Nephron progenitor cell (in vitro differentiated cells): ENCODE measurements at regions not wholly inside any gene's neighbourhood (a gene's known extent, or its start where the extent isn't known, plus 50 kb on each side); places are given as distances from the start of the nearest gene placed in this dataset.

Experiments used
- DNase-seq: peaks from one replicate; pipeline ENCODE4 v3.0.0; 2021
- H3K27ac Mint-ChIP-seq: 2 replicates; pipeline ENCODE4 v1.8.0; 2021; ENCODE audit warnings: mild to moderate bottlenecking, moderate library complexity, mixed read lengths
- H3K27me3 Mint-ChIP-seq: 2 replicates; pipeline ENCODE4 v1.8.0; 2021; ENCODE audit warnings: mild to moderate bottlenecking, low read depth, mixed read lengths; ENCODE audit not compliant: poor library complexity
- H3K36me3 Mint-ChIP-seq: 2 replicates; pipeline ENCODE4 v1.8.0; 2021; ENCODE audit warnings: low read depth, mixed read lengths
- H3K4me1 Mint-ChIP-seq: 2 replicates; pipeline ENCODE4 v1.8.0; 2021; ENCODE audit warnings: mixed read lengths
- H3K4me3 Mint-ChIP-seq: 2 replicates; pipeline ENCODE4 v1.8.0; 2021; ENCODE audit warnings: mild to moderate bottlenecking, moderate library complexity, mixed read lengths
- H3K9me3 Mint-ChIP-seq: 2 replicates; pipeline ENCODE4 v1.8.0; 2021; ENCODE audit warnings: mild to moderate bottlenecking, moderate library complexity, mixed read lengths
- CTCF ChIP-seq: fragments of 200-600 bp; sonication (generic); IDR thresholded peaks from 2 replicates; pipeline ENCODE4 v1.5.0; 2021; ENCODE audit warnings: antibody characterized with exemption

DNA sequence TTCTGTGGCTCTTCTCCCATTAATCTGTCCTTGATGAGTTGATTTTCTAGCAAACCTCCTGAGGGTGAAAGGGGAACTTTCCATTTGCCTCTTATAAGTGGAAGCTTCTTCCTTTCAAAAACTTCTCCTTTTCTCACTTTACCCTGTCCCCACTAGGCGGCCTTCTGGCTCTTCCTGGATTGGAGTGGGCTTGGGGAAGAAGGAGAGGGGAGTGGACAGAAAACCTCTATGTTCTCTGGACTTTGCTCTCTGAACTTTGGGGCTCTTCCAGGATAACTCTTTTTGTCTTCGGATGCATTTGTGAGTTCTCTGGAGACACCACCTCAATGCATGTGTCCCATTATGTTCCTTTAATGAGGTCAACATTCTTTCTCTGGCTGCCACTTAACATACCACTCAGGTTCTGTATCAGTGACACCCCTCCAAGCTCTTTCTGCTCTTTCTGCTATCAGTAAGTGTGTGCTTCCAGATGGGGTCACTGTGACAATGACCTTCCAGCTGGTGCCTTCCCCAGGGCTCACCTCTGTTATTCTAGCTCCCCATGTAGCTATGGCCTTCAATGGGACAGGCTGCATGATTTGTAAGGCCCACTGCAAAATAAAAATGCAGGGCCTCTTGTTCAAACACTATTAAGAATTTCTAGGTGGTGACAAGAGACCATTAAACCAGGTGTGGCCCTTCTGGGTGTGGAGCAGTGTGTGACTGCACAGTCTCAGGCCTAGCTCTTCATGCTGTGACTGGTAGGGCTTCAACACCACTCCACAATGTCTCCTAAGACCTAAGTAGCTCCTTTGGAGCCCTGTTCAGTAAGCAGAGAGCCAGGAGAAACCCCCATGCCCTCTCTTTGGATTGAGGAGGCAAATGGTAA lies 389.2 kb downstream of the EFNB2 start:
- no peak for TF ChIP-seq CTCF
- no peak for DNase-seq
- no peaks in the 10 kb centered on the region for H3K36me3 Mint-ChIP-seq
- peaks cover 32% of the 10 kb centered on the region for H3K4me1 Mint-ChIP-seq
- H3K27ac Mint-ChIP-seq = no peak overlapping the region
- H3K27me3 Mint-ChIP-seq = no peaks in the 10 kb centered on the region
- H3K4me3 Mint-ChIP-seq = no peak overlapping the region
- peaks cover 3% of the 10 kb centered on the region for H3K9me3 Mint-ChIP-seq

DNA sequence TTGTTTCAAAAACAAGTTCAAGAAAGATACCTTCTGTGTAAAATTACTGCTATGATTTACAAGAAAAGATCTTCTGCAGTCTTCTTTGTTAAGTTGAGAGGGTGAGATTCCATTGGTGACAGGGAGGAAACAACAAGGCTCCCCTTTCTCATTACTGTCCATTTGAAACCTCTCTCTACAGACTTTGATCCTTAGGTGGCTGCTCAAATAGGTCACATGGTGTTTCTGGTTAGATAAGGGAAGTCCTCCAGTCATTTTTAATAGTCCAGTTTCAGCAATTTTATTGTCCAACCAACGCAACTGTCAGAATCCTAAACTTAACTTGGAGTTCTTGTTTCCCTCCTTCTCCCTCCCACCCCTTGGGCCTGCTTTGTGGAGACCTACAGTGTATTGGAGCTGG lies 390.4 kb downstream of the EFNB2 start:
- H3K27ac Mint-ChIP-seq = no peak overlapping the region
- peaks cover 3% of the 10 kb centered on the region for H3K9me3 Mint-ChIP-seq
- H3K4me3 Mint-ChIP-seq = no peak overlapping the region
- no peaks in the 10 kb centered on the region for H3K36me3 Mint-ChIP-seq
- no peak for TF ChIP-seq CTCF
- peaks cover 32% of the 10 kb centered on the region for H3K4me1 Mint-ChIP-seq
- no peaks in the 10 kb centered on the region for H3K27me3 Mint-ChIP-seq
- no peak for DNase-seq

GRCh38 chr13:106143930-106144709 lies 391.3 kb downstream of the EFNB2 start:
- peak overlapping the region; percentile 48 for H3K27ac Mint-ChIP-seq
- no peaks in the 10 kb centered on the region for H3K36me3 Mint-ChIP-seq
- H3K4me1 Mint-ChIP-seq = peaks cover 32% of the 10 kb centered on the region
- TF ChIP-seq CTCF = no peak
- H3K9me3 Mint-ChIP-seq = peaks cover 3% of the 10 kb centered on the region
- H3K27me3 Mint-ChIP-seq = no peaks in the 10 kb centered on the region
- H3K4me3 Mint-ChIP-seq = no peak overlapping the region
- DNase-seq = no peak

GRCh38 chr13:106143392-106143791 lies 392.1 kb downstream of the EFNB2 start:
- Mint-ChIP-seq H3K4me1 (peaks cover 32% of the 10 kb centered on the region), H3K36me3 (no peaks in the 10 kb centered on the region), H3K9me3 (peaks cover 3% of the 10 kb centered on the region), H3K4me3 (no peak overlapping the region), H3K27me3 (no peaks in the 10 kb centered on the region), H3K27ac (peak overlapping the region; percentile 35)
- no peak for TF ChIP-seq CTCF
- no peak for DNase-seq

DNA sequence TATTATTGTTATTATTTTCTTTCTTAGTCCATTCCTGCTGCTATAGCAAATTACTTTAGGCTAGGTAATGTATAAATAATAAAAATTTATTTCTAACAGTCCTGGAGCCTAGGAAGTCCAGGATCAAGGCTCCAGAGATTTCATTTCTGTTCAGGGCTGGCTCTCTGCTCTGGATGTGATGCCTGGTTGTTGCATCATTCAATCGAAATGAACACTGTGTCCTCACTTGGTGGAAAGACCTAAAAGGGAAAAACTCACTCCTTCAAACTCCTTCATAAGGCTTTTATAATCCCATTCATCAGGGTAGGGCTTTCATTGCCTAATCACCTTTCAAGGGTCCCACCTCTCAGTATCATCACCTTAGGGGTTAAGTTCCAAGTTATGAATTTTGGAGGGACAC lies 395.0 kb downstream of the EFNB2 start:
- Mint-ChIP-seq H3K27me3 (no peaks in the 10 kb centered on the region), H3K36me3 (peaks cover under 1% of the 10 kb centered on the region)

More for the DNA sequence above, 395.0 kb downstream of the EFNB2 start:
- no peak for TF ChIP-seq CTCF
- DNase-seq = no peak
- Mint-ChIP-seq H3K27ac (no peak overlapping the region), H3K4me1 (peaks cover 21% of the 10 kb centered on the region), H3K9me3 (peaks cover 7% of the 10 kb centered on the region), H3K4me3 (no peak overlapping the region)
